GM21576 (cell line): ENCODE measurements at regions not wholly inside any gene's neighbourhood (a gene's known extent, or its start where the extent isn't known, plus 50 kb on each side); places are given as distances from the start of the nearest gene placed in this dataset.
"Not testable (repeated sequence)": the region's sequence is repeated elsewhere in the genome, so short reads cannot be mapped to it uniquely, and the experiment has no call there.

ENCODE experiments used
- ATAC-seq: cut with Tn5 transposase; IDR thresholded peaks from one replicate; pipeline ENCODE4 v1.9.1; 2021; ENCODE audit warnings: mild to moderate bottlenecking, moderate library complexity; ENCODE audit not compliant: unreplicated experiment

DNA sequence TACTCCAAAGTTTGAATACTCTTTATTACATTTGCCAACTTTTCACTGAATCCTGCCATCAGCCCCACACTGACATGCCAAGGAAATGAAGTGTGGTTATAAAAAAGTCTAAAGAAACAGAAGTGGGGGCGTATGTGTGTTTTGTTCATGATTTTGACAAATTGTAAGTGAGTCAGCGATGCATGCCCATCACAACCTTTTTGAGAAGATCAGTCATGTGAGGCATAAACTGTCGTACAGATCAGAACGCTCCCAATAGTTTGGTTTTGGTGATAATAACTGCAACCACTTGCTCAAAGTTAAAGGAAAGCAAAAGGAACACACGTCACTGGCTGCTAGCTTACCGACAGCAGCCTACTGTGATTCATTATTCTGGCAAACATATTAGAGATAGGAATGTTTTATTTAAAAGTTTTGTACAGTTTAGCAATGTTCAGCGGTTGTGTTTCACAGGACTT, 95.6 kb downstream of the RGS2 start:
- ATAC-seq = no peak

GRCh38 chr1:192905049-192905448, 96.2 kb downstream of the RGS2 start:
- ATAC-seq = no peak

- no peak for ATAC-seq
These were observed 97.5 kb downstream of the RGS2 start for GRCh38 chr1:192906334-192906733.

DNA sequence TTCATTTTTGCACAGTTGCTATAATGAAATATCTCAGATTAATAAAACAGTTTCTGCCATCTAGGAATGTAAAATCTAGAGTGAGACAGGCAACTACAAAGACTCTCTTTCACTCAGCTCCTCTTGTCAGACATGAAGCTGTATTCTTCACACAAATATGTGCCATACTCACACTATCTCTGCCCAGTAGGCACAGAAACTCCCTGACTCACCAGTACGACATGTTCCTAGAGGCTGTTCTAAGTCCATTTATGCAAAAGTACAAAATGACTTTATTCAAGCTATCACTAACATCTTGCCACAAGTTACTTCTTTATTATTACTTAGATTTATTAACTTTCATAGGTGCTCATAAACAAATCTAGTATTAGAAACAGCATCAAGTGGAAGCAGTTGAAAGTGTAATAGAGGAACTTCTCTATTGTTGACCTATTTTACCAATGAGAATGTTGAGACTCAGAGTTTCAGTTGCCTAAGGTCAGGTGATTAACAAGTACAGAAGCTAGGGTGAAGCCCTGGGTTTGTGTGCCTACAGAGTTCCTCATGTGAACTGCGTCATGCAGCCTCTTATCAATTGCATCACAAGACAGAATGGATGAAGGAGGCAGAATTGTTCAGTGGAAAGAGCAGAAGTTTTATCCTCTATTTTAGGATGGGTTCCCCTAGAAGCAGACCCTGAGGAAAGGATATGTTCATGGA, 98.9 kb downstream of the RGS2 start:
- ATAC-seq = peak; percentile 55

- ATAC-seq = not testable (repeated sequence)
These were observed 103.2 kb downstream of the RGS2 start for GRCh38 chr1:192911896-192912656.

DNA sequence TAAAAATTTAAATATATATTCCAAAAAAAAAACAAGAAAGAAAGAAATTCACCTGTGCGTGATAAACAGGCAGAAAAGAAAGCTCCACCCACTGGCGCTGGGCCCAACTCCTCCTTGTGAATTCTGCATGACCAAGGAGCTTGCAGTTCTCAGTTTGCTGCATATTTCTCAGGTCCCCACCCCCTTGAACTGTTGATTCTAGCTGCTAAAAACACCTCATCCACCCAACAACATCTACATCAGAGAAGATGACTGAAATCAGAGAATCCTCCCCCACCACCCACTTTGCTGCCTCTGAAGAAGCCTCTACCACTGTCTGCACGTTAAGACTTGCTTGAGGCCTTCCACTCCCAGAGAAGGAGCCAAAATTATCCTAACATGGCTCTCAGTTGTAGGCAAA, 104.8 kb downstream of the RGS2 start:
- ATAC-seq = no peak

DNA sequence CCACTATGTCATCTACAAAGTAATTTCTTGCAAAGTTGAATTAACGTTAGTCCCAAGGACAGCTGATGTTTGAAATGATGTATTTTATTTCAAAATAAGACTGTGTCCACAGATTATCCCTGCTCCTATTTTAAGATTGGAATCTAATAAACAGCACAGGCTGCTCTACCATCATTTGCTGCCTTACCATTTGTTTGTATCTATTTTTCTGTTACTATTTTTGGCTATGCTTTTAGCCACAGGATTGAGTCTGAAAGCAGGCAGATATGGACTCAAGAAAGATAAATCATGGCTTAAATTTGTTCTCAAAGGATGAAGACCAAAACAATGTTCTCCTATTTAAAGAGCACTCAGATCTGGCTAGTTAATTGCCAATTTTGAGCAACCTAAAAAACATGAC, 105.3 kb downstream of the RGS2 start:
- no peak for ATAC-seq

- ATAC-seq = no peak
These were observed 105.9 kb downstream of the RGS2 start for GRCh38 chr1:192914696-192915095.

DNA sequence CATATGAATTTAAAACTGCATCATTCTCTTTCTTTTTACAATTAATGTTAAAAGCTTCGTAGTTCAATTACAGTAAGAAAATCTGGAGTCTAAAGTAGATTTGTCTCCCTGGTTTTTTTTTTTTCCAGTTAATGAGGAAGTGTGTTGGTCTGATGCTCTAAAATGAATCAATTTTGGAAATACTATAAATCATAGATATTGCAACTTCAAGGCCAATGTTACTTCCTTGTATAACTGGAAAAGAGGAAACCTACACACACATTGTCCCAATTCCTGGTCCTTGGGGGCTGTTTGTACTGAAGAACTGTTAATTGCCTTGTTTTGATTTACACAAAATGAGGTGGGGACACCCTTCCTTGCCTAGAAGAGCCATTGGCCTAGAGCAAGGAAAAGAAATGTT, 107.2 kb downstream of the RGS2 start:
- no peak for ATAC-seq

- no peak for ATAC-seq
These were observed 109.4 kb downstream of the RGS2 start for GRCh38 chr1:192918259-192918658.

DNA sequence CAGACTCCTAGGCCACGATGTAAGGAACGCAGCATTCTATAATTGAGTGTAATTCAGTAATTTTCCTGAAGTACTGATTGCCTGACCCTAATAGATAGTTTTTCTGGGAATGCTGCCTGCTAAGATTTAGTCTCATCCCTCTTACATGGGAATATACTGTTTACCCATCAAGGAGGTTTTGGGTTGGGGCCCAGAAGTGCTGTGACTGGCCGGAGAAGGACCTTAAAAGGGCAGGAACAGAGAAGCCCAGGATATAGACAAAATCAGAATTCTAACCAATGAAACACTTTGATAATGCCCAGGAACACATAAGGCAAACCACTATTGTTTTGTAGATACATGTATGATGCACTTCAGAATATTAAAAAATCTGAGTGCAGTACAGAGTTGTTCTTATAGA, 111.6 kb downstream of the RGS2 start:
- ATAC-seq = no peak

GRCh38 chr1:192925609-192926008, 116.8 kb downstream of the RGS2 start:
- ATAC-seq = no peak

DNA sequence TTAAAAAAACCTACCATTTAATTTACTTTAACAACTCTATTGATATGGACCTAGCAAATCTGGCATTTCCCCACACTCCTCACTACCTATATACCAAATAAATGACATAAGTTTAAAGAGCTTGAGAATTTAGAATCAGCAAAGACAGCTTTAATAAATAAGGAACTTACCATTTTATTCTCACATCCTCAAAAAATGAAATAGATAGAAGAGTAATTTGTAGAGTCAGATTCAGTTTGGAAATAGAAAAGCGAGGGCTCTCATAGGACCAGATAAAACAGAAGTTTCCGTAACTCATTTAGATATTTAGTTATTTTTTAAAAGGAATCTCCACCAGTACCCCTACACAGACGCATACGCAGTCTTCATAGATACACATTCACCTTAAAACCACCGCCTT, 117.9 kb downstream of the RGS2 start:
- no peak for ATAC-seq

DNA sequence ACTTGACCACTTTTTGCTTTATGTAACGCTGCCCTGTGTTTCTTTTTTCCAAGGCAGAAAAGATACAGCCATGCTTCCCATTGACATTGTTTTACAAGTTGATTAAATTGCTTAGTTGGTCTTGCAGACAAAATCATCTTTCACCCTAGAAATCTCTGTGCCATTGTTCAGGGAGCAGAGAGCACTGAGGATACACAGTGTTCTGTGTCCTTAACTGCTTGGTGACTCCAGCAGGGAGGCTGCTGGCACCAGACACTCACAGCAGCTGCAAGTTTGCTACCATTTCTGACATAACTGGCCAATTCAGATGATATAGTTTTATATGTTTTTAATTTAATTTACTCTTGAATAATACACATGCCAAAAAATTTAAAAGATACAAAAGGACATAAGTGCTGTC, 118.7 kb downstream of the RGS2 start:
- ATAC-seq = no peak

DNA sequence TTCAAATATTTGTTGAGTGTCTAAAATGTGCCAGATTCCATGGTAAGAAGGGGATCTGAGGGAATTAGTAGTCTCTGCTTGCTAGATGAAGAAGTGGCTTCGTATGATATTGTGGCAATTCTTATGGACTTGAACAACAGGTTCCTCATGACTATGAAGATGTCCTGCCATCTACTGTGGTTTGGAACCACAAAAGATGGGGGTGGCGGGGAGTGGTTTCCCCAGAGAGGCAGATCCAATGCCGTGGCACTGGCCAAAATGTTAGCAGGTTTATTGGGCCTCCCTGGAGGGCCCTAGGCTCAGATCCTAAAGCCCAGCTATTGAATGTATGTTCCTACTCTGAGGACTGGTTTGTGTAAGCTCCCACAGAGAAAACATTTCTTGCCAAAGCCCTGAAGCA, 120.8 kb downstream of the RGS2 start:
- ATAC-seq = no peak

DNA sequence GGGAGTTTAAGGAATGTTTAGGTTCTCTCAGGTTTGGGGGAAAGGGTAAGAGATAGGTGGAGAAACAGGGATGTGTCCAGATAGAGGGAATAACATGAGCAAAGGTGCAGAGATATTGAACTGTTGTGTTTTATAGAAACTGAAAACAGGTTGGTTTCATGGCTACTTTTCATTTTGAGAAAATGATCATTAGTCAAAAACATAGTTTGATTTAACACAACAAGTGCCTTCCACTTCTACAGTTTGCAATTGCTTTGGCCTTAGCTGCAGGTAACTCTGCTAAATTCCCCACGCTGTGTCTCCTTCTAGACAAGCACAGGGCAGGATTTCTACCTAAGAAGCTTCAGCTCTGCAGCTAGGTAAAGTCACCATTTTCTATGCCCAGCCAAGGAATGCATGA, 124.9 kb downstream of the RGS2 start:
- ATAC-seq = no peak

DNA sequence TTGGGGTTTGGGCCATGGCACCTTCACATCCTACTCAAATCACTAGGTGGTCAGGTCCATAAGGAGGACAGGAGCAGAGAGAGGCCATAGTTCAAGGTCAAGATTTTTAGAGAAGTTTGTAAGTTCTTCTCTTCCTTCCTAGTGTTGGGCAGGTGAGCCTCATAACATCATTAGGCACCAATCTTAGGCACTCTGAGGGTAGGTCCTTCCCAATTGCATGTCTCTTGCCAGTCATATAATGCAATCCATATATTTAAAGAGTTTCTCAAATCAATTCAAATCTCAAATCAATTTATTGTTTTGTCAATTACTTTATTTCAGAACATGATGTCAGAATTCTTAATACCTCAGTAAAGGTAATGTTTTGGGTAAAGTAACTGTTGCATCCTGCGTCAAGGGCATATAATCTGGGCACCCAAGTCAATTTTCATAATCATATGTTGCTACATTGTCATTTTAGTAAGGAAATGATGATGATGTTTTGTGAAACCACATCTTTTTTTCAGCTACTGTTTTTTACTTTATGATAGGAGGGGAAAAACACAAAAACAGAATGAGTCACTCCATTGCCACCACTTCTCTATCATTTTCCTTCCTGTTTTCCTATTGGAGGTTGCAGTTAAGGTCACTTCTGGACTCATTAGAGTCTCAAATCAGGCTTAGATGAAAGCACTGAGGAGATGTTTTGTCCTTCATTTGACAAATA, 122.7 kb downstream of the UCHL5 start:
- no peak for ATAC-seq

- ATAC-seq = no peak
These were observed 122.0 kb downstream of the UCHL5 start for GRCh38 chr1:192937128-192937527.

DNA sequence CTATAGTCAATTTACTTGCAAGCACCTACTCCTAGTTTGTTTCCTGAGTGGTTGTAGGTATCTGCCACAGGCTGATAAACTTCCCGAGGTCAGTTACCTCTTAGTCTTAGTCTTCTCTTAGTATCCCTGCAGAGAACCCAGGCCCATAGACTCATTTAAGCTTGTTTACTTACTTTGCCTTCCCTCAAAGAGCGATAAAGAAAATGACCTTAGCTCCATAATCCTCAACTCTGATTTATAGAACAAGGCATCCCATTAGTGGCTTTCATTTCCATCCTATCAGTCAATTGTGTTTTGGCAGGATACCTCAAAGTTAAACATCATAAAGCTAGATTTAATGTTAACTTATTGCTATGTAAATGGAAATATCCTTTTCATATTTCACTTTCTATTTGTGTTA, 119.7 kb downstream of the UCHL5 start:
- ATAC-seq = no peak

DNA sequence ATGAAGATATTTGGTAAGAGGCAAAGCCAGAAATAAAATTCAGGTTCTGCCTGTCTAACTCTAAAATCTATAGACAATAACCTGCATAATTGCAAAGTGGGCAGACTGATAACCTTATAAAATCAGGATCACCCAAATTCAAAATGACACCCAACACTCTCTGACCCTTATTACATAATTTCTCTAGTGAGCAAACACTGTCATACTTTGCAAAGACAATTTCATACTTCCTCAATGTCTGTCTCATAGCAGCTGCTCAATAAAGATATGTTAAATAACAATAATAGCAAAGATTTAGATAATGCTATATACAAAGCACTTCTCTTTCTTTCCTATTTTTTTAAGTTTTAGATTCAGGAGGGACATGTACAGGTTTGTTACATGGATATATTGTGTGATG, 118.5 kb downstream of the UCHL5 start:
- no peak for ATAC-seq

GRCh38 chr1:192941722-192942411, 117.3 kb downstream of the UCHL5 start:
- no peak for ATAC-seq
